GM18861 (cell line): ENCODE measurements at regions not wholly inside any gene's neighbourhood (a gene's known extent, or its start where the extent isn't known, plus 50 kb on each side); places are given as distances from the start of the nearest gene placed in this dataset.

ENCODE experiments used
- ATAC-seq: cut with Tn5 transposase; IDR thresholded peaks from one replicate; pipeline ENCODE4 v1.9.1; 2021; ENCODE audit not compliant: unreplicated experiment

- ATAC-seq, result no peak
These were observed 132.1 kb downstream of the RHOU start for GRCh38 chr1:228867108-228867950.

GRCh38 chr1:228867951-228868730, 132.9 kb downstream of the RHOU start:
- ATAC-seq, result no peak

- no peak for ATAC-seq
These were observed 133.4 kb downstream of the RHOU start for GRCh38 chr1:228868731-228869024.

- ATAC-seq, result no peak
These were observed 134.1 kb downstream of the RHOU start for GRCh38 chr1:228869312-228869824.

GRCh38 chr1:228870041-228870713, 134.9 kb downstream of the RHOU start:
- ATAC-seq, result no peak

GRCh38 chr1:228871314-228872061, 136.2 kb downstream of the RHOU start:
- ATAC-seq, result no peak

- no peak for ATAC-seq
These were observed 136.8 kb downstream of the RHOU start for GRCh38 chr1:228872080-228872479.

GRCh38 chr1:228873709-228874108, 138.4 kb downstream of the RHOU start:
- no peak for ATAC-seq

- no peak for ATAC-seq
These were observed 140.5 kb downstream of the RHOU start for GRCh38 chr1:228875741-228876140.

GRCh38 chr1:228876187-228876586, 140.9 kb downstream of the RHOU start:
- ATAC-seq, result no peak

- no peak for ATAC-seq
These were observed 143.9 kb downstream of the RHOU start for GRCh38 chr1:228879164-228879563.

- no peak for ATAC-seq
These were observed 146.9 kb downstream of the RHOU start for GRCh38 chr1:228882041-228882770.

- ATAC-seq, result no peak
These were observed 147.6 kb downstream of the RHOU start for GRCh38 chr1:228882771-228883450.

- ATAC-seq, result no peak
These were observed 148.3 kb downstream of the RHOU start for GRCh38 chr1:228883535-228883934.

GRCh38 chr1:228884196-228884595, 148.9 kb downstream of the RHOU start:
- no peak for ATAC-seq

GRCh38 chr1:228884615-228885566, 149.6 kb downstream of the RHOU start:
- no peak for ATAC-seq

GRCh38 chr1:228885845-228886244, 150.6 kb downstream of the RHOU start:
- ATAC-seq, result no peak

GRCh38 chr1:228887101-228887500, 151.8 kb downstream of the RHOU start:
- ATAC-seq, result no peak

- ATAC-seq, result no peak
These were observed 152.7 kb downstream of the RHOU start for GRCh38 chr1:228887960-228888359.
